Sigmoid colon (tissue), 4 donors: ENCODE measurements at regions not wholly inside any gene's neighbourhood (a gene's known extent, or its start where the extent isn't known, plus 50 kb on each side); places are given as distances from the start of the nearest gene placed in this dataset.

ENCODE experiments used
- CTCF ChIP-seq, 4 experiments: fragments of 450-650 bp in 3 of 4; fragments of 200-600 bp in 1 of 4; IDR thresholded peaks; one replicate each; pipeline ENCODE4 v1.5.1; 2016 to 2019; ENCODE audit warnings: antibody characterized with exemption in 4 of 4, mild to moderate bottlenecking in 3 of 4, moderate library complexity in 2 of 4
- EP300 ChIP-seq, 4 donors: sonication (generic); formaldehyde crosslinking; IDR thresholded peaks; one replicate each; pipeline ENCODE4 v1.6.1; 2017; ENCODE audit warnings: antibody characterized with exemption in 4 of 4
- POLR2A ChIP-seq, 2 donors: fragments of 450-650 bp; IDR thresholded peaks; one replicate each; pipeline ENCODE4 v1.6.1; 2016; ENCODE audit warnings: antibody characterized with exemption in 2 of 2, mild to moderate bottlenecking in 2 of 2, moderate library complexity in 2 of 2
- POLR2AphosphoS5 ChIP-seq, 4 donors: sonication (generic); formaldehyde crosslinking; IDR thresholded peaks; one replicate each; pipeline ENCODE4 v1.6.1; 2017; ENCODE audit warnings: antibody characterized with exemption in 4 of 4

GRCh38 chr6:77151241-77151640, 312.1 kb downstream of the HTR1B start:
- TF ChIP-seq CTCF (IDR thresholded peaks at IDR 0.05) (no peak), POLR2A (IDR thresholded peaks at IDR 0.05) (no peak), EP300 (IDR thresholded peaks at IDR 0.05) (no peak), POLR2AphosphoS5 (IDR thresholded peaks at IDR 0.05) (no peak)
